ENCODE measurements at regions not wholly inside any gene's neighbourhood (a gene's known extent, or its start where the extent isn't known, plus 50 kb on each side); places are given as distances from the start of the nearest gene placed in this dataset.

DNA sequence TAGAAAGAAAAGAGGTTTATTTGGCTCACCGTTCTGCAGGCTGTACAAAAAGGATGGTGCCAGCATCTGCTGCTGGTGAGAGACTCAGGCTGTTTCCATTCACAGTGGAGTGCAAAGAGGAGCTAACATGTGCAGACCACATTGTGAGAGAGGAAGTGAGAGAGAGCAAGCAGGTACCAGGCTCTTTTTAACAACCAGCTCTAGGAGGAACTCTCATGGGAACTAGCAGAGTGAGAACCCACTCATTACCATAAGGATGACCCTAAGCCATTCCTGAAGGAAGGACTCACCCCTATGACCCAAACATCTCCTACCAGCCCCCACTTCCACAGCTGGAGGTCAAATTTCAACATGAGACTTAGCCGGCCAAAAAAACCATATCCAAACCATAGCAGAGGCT, 158.6 kb upstream of the ADGRL3 start:
- WGBS, 2 donors, result 57 to 81% methylated on average over 2 of the region's 2 CpGs
- no peaks in the 10 kb centered on the region for H3K27me3 ChIP-seq
- no peaks in the 10 kb centered on the region for H3K36me3 ChIP-seq
- no peaks in the 10 kb centered on the region for H3K9me3 ChIP-seq
- TF ChIP-seq POLR2A (IDR thresholded peaks at IDR 0.05) (no peak), EP300 (IDR thresholded peaks at IDR 0.05) (no peak)
- DNase-seq (no peak), ATAC-seq (ENCODE audit: low FRiP score in 2 of 2) (no peak)
- no peaks in the 10 kb centered on the region for H3K4me1 ChIP-seq
- H3K4me3 ChIP-seq, result no peak overlapping the region
- no peak overlapping the region for H3K27ac ChIP-seq

DNA sequence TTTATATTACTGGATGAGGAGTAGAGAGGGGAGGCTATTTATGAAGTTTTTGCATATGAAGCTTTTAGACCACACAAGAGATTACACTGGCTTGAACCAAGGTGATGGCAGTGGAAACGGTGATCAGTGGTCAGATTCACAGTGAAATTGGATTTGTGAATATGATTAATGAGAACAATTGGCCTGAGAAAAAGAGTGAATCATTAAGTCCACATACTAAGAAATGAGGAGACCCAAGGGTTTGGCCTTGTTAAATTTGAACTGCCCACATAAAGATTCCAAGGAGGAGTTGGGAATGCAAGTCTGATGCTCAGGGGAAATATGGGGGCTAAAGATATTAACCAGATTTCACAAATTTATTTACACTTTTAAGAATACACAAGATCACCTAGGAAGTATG, 155.3 kb upstream of the ADGRL3 start:
- Histone ChIP-seq H3K9me3 (no peaks in the 10 kb centered on the region), H3K27me3 (no peaks in the 10 kb centered on the region), H3K27ac (no peak overlapping the region), H3K4me1 (no peaks in the 10 kb centered on the region), H3K4me3 (no peak overlapping the region), H3K36me3 (no peaks in the 10 kb centered on the region)
- ATAC-seq (ENCODE audit: low FRiP score in 2 of 2) (no peak), DNase-seq (no peak)
- WGBS, 2 donors, result 80 to 88% methylated on average over 1 of the region's 1 CpG
- no peak for TF ChIP-seq CTCF (IDR thresholded peaks at IDR 0.05)
- TF ChIP-seq POLR2AphosphoS5 (IDR thresholded peaks at IDR 0.05), result no peak
- no peak for TF ChIP-seq POLR2A (IDR thresholded peaks at IDR 0.05)
- no peak for TF ChIP-seq EP300 (IDR thresholded peaks at IDR 0.05)

DNA sequence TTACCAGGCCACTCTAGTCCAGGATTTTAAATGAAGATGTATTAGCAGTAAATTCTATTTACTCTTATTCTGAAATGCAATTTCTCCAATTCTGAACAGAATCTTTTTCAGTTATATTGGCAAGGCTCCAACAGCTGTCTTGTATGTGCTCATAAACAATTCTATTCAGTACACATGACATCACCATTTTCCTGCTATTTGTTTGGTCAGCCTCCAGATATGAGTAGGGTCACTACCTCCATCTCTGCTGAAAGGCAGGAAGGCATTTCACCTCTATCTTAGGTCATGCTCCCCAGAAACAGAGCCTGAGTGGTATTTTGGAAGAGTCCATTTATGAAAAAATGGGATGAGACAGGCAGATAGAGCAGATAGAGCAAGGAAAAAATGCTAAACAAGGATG, 151.1 kb upstream of the ADGRL3 start:
- H3K9me3 ChIP-seq, result no peaks in the 10 kb centered on the region
- no peak for ATAC-seq (ENCODE audit: low FRiP score in 2 of 2)
- H3K27ac ChIP-seq, result no peak overlapping the region
- no peaks in the 10 kb centered on the region for H3K27me3 ChIP-seq
- H3K4me3 ChIP-seq, result no peak overlapping the region
- no peaks in the 10 kb centered on the region for H3K4me1 ChIP-seq
- no peak for DNase-seq
- TF ChIP-seq EP300 (IDR thresholded peaks at IDR 0.05), result no peak
- no peak for TF ChIP-seq POLR2A (IDR thresholded peaks at IDR 0.05)
- TF ChIP-seq POLR2AphosphoS5 (IDR thresholded peaks at IDR 0.05), result no peak
- TF ChIP-seq CTCF (IDR thresholded peaks at IDR 0.05), result no peak
- H3K36me3 ChIP-seq, result no peaks in the 10 kb centered on the region

DNA sequence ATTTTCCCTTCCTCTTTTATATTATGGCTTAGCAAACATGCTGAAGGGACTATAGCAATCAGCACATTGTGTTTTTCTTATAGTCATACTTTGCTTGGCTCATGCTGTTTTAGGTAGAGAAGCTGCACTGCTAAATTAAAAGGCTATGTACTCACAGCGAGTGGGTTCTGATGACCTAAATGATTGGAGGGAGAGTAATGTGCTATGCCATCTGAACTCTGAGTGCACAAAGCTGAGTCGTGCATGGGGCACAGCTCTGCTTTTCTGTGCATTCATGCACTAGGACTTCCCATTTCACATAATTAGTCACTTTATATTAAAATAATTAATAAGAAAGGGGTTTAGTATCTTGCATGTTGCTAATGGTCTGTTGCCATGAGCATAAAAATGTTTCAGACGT, 132.7 kb upstream of the ADGRL3 start:
- H3K9me3 ChIP-seq, result no peaks in the 10 kb centered on the region
- H3K27ac ChIP-seq, result no peak overlapping the region
- no peaks in the 10 kb centered on the region for H3K4me1 ChIP-seq
- H3K4me3 ChIP-seq, result no peak overlapping the region
- ATAC-seq (ENCODE audit: low FRiP score in 2 of 2), result no peak
- DNase-seq, result no peak
- no peaks in the 10 kb centered on the region for H3K27me3 ChIP-seq
- TF ChIP-seq CTCF (IDR thresholded peaks at IDR 0.05) (no peak), POLR2A (IDR thresholded peaks at IDR 0.05) (no peak), POLR2AphosphoS5 (IDR thresholded peaks at IDR 0.05) (no peak), EP300 (IDR thresholded peaks at IDR 0.05) (no peak)
- 87% methylated on average over 3 of the region's 3 CpGs for WGBS, 2 donors
- H3K36me3 ChIP-seq, result no peaks in the 10 kb centered on the region

DNA sequence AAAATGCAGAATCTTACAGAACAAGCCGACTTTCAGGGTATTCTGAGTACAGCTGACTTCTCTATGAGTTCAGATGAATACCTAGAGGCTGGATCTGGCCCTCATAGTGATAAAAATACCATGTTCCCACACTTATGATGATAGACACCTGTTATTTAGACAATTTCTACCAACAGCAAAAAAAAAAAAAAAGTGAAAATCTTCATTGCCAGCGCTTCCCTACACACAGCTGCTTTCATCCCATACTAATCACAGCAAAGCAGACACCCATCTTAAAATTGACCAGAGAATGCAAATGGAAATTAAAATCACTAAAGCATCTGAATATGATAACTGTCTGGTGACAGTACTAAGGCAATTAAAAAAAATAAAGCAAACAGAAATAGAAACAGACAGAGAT, 132.1 kb upstream of the ADGRL3 start:
- Histone ChIP-seq H3K9me3 (no peaks in the 10 kb centered on the region), H3K27me3 (no peaks in the 10 kb centered on the region), H3K4me1 (no peaks in the 10 kb centered on the region), H3K27ac (no peak overlapping the region), H3K4me3 (no peak overlapping the region), H3K36me3 (no peaks in the 10 kb centered on the region)
- no peak for TF ChIP-seq CTCF (IDR thresholded peaks at IDR 0.05)
- TF ChIP-seq POLR2AphosphoS5 (IDR thresholded peaks at IDR 0.05), result no peak
- no peak for TF ChIP-seq POLR2A (IDR thresholded peaks at IDR 0.05)
- no peak for TF ChIP-seq EP300 (IDR thresholded peaks at IDR 0.05)
- 83% methylated on average over 2 of the region's 2 CpGs for WGBS, 2 donors
- DNase-seq (no peak), ATAC-seq (ENCODE audit: low FRiP score in 2 of 2) (no peak)

All from upper lobe of left lung (tissue), 6 donors.